GM19467 (cell line): ENCODE measurements at regions not wholly inside any gene's neighbourhood (a gene's known extent, or its start where the extent isn't known, plus 50 kb on each side); places are given as distances from the start of the nearest gene placed in this dataset.

ENCODE experiments used
- ATAC-seq: cut with Tn5 transposase; IDR thresholded peaks from one replicate; pipeline ENCODE4 v1.9.1; 2021; ENCODE audit warnings: mild to moderate bottlenecking, moderate library complexity; ENCODE audit not compliant: unreplicated experiment

DNA sequence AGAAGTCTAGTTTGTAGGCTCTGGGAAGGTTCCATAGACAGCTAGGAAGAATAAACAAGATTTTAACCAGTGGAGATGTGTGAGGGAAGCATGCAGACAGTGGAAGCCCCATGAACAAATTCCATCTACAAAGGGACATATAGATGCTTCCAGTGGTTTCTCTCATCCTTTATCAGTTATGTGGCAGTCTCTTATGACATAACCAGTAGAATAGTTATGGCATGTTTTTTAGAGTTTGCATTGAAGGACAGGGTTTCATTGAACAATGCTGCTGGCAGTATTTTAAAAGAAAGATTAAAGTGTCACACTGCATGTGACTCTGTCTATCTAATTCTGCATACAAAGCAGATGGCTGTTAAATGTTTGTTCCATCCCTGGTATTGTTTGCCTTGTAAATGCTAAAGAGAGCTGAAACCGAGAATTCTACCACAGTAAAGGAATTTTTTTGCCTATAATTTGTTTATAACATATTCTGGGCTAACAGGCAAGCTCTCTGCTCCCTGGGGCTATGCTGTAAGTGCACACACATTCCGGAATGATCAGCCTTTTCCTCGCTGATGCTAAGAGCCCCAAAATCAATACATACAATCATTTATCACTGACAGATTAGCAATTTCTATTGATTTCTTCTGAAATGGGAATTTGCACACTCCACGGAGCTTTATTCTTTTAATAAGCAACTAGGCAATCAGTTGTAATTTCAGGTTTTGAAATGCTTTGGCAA lies 76.8 kb upstream of the PELI1 start:
- ATAC-seq: no peak

DNA sequence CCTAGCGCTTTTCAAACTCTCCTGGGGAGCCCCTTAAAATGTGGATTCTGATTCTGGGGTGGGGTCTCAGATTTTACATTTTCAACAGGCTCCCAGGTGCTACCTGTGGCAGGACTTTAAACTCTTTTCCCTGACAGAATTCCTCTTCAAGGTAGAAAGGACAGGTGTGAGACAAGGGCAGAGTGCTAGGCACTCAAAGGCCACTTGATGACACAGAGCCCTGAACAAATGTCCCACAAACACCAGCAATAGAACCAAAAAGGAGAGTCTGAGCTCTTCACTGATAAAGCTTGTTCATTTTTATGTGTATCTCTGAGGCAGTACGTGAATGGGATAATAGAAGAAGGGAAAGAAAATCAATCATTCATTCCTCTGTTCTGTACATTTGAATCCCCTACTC lies 77.7 kb upstream of the PELI1 start:
- no peak for ATAC-seq

DNA sequence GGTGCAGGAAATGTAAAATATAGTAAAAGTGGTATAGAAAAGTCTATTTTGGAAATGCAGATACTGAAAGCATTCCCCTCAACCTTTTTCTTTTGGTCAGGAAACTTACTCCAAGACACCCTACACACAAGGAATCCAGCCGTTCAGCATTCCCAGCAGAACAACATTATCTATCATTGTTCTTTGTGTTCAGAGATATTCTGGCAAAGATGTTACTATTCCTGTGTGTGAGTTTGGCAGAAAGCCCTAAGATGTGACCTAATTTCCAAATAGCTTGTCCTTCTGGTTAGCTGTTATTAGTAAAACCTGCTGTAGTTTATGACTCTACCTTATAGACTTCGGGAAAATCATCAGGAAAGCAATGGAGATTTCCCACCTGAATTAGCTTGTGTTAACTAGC lies 78.1 kb upstream of the PELI1 start:
- no peak for ATAC-seq

DNA sequence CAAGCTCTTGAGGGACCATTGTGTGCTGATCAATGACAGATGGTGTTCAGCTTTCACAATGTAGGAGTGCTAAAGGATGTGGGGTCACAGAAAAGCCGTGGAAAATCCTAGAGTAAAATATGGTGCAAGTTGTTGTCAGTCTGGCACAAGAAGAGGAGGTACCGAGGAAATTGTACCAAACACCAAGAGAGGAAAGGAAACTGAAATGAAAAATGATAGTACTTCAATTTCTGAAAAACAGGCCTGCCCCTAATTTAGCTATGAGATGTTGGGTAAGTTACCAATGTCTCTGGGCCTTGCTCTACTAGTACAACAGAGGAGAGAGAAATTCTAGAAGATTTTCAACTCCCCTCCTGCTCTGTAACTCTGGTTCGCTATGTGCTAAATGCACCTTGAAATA lies 78.8 kb upstream of the PELI1 start:
- peak; percentile 51 for ATAC-seq

DNA sequence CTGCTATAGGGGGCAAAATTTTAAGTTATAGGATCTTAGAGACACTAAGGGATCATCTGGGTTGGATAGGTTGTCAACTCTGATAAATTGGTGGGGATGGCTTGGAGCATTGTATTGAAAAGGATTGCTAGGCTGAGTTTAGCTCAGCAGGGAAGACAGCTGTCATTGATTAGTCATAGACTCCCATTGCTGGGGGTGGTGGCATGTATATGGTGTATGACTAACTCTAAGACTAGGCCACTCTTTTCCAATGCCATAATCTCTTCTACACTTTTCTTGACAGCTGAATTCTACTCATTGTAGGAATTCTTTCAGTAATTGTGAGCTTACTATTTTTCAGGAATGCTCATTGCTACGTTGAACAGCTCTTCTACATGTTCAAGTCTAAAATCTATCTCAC lies 81.3 kb upstream of the PELI1 start:
- ATAC-seq: no peak

DNA sequence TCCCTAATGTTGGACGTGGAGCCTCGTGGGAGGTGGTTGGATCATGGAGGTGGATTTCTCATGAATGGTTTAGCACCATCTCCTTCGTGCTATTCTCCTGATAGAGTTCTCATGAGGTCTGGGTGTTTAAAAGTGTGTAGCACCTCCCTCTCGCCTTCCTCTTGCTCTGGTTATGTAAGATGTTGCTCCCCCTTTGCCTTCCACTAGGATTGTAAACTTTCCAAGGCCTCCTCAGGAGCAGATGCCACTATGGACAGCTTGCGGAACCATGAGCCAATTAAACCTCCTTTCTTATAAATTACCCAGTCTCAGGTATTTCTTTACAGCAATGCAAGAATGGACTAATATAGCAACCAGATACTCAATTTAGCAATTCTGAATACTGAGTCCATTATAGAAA lies 82.4 kb upstream of the PELI1 start:
- ATAC-seq: no peak

DNA sequence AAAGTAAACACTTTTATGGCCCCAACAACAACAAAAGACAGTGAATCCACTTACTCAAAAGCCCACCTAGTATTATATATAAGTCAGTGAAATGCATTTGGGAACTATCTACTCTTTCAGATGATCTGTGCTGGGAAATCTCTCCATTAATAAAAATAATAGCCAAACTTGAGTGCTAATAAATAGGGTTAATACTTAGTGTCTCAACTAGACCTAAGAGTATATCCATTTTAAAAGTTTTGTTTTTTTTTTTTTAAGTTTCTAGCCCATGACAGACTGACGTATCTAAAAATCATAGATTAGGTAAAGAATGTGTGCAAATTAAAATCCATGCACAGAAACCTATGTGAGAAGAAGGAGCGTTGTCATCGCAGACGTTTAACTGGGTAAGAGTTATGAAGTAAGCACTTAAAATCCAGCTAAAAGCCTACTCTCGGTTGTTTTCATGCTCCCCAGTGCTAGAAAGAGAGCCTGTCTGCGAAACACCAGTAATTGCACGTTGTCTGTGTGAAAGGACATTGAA lies 83.4 kb upstream of the PELI1 start:
- no peak for ATAC-seq

DNA sequence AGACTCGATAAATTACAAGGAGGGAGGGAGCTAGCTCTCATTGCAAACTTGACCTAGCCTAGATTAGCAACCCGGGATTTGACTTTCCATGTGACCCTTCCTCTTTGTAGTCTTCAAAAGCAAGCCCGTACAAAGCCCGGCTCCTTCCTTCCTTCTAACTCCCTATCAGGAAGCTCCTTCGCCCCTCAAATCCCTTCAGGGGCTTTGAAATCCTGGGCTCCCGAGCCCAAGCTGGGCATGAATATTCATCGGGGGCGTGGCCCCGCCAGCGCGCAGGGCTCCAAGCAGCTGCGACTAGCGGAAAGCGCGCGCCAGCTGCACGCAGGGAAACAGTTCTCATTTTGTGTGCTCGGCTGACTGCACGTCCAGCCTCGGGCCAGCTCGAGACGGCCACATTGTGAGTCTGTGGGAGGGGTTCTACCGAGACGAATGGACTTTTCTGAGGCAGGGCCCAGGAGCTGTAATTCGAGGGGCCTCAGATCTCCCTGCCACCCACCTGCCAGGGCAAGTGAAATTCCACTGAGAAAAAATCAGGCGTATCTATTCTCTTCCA lies 84.0 kb upstream of the PELI1 start:
- ATAC-seq: peak; percentile 90

DNA sequence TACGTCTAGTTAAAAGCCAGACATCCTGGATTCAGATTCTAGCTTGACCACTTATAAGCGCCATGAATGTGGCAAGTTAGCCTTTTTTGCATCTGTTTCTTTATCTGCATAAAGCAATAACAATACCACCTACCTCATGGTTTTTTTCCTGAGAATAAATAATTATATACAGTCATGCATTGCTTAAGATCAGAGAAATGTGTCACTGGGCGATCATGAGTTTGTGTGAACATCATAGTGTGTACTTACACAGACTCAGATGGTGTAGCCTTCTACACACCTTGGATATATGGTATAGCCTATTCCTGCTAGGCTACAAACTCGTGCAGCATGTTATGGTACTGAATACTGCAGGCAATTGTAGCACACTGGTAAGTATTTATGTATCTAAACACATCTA lies 84.7 kb upstream of the PELI1 start:
- no peak for ATAC-seq

DNA sequence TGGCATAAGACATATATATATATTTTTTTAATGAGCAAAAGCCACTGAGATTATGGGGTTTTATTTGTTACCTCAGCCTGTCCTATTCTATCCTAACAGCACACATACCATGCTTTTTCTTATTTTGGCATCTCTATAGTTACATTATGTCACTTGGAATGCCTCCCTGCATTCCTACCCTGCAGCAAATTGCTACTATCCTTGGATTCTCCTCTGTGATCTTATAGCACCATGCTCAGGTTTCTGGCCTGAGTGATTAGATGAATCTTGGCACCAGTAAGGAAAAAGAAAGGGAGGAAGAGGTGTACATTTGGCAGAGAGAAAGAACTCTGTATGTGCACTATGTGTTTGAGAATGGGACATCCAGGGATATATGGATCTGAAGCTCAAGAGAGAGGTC lies 86.3 kb upstream of the PELI1 start:
- ATAC-seq: no peak

DNA sequence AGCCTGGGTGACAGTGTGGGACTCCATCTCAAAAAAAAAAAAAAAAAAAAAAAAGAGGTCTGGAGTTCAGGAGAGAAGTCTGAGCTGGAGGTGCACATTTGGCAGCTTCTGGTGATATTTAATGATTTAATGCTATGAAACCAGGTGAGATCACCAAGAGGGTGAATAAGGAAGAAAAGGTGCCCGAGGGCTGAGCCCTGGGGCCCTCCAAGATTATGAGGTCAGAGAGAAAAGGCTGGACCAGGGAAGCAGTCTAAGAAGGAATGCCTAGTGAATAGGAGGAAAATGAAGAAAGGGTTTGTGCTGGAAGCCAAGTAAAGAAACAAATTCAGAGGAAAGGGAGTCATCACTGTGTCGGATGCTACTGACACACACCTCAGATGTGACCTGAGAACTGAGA lies 88.0 kb upstream of the PELI1 start:
- ATAC-seq: no peak

DNA sequence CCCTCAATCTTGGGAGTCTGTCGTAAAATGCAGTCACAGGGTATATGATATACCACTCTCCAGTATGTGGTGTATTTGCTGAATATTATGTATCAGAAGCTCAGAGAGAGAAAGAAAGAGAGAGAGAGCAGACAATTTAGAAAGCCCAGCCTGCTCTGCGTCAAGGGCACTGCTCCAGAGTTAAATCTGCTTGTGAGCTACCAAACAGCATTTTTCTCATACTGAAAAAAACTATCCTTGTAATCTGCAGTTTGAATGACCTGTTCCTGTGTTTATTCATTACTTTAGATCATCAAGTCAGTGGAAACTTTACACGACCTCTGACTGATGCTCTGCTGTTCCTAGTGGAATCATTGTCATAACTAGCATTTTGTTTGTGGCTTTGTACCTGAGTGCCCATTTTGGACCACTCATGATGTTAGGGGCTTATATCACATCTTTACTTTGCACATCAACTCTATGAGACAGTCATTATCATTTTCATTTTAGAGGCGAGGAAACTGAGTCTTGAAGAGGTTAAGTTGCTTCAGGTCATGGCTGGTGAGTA lies 89.2 kb upstream of the PELI1 start:
- no peak for ATAC-seq

DNA sequence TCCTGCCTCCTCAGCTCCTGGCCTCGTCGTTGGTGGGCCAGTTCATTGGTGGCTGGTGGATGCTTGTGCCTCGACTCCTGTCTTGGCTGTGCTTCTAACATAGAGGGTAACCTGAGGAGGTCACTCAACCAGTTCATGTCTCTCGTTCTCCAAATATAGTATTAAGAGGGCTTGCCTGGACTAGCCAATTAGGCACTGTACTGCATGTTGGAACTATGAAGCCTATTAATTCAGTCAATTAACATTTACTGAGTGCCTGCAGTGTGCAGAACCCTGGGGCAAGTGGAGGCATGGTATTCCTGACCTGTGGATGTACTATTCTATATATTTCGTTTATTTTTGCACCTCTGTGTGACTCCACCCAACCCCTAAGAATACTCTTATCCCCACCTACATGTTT lies 89.9 kb upstream of the PELI1 start:
- no peak for ATAC-seq

DNA sequence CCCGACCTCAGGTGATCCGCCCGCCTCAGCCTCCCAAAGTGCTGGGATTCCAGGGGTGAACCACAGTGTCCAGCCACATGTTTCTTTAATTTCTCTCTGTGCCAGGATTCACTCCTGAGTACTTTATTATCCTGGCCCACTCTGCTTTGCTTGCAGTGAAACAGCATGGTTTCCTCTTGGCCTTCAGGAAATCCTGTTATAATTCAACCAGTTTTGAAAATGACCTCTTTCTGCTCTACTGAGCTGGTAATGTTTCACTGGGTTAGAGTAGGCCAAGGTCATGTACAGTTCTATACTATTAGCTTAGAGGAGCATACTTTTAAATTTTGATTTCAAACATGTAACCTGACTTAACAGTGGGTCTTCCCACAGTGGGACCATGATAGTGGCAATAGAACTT lies 90.6 kb upstream of the PELI1 start:
- ATAC-seq: peak; percentile 77

DNA sequence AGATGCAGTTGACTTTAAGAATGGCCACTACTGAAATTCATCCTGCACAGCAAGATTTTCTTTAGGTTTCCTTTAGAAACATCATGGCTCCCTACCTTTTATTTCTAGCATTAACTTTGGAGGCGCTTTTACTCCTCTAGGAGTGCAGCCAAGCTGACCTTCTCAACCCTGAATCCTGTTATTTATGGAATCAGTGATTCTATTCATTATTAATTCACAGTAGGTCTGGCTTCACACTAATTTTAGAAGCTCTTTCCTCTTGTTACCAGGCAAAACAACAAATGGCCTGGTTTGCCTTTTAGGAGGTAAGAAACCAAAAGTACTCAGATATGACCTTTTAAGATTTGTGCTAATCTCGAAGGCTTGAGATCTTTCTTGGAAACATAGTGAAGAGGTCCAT lies 93.0 kb upstream of the PELI1 start:
- no peak for ATAC-seq

DNA sequence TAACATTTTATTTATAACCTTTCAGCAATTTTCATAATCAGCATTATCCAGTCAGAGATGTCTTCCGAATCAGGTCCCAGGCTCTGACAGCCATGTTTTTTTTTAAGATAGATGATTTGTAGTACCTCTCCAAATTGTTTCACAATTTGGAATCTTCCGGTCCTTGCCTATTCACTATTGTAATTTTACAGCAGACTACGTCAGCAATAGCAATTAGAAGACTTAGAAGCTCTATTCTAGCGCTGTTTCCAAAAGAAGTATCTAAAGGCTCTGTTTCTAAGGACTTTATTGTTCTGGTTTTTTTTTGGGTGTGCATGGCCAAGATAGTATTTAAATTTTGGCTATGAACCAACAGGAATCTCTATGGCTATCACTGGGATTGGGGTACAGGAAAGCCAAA lies 94.6 kb upstream of the PELI1 start:
- ATAC-seq: no peak

DNA sequence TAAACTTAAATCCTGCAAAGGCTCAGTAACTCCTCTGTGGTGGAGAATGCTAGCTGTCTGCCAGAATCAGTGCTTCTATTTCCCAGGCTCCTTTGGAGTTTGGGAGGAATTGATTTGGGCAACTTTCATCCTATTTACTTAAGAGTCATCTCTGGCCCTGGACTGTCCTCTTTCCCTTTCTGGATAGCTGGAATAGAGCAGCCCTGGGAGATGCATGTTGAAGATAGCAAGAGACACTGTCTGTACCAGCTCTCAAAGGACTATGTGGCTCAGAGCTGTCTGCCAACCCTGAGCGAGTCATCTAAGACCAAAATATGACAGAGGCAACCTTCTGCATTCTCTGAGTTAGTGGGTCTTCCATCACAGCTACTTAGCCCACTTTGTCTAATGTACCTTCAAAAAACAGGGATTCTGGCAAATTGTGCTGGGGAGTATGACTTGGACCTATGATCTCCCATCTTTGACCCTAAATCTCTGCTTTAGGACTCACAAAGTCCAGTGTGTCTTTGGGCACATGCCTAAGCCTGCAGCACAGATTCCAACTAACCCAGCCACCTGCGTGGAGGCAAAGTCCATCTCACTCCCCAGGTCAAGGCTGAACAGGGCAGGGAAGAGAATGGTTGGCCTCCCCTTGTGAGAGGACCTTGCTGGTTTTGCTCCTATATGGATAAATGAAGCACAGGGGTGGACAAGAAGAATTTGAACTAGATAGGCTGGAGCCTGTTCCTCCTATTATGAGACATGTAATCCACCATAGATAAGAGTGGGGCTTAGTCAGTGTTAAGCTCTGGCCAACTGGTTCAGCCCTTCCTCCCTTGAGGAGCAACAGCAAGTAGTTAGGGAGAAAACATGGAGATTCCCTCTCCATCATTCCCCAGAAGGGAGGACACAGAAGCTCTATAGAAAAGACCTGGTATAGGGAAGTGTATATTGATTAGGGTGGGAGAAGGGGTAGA lies 99.1 kb upstream of the PELI1 start:
- no peak for ATAC-seq

DNA sequence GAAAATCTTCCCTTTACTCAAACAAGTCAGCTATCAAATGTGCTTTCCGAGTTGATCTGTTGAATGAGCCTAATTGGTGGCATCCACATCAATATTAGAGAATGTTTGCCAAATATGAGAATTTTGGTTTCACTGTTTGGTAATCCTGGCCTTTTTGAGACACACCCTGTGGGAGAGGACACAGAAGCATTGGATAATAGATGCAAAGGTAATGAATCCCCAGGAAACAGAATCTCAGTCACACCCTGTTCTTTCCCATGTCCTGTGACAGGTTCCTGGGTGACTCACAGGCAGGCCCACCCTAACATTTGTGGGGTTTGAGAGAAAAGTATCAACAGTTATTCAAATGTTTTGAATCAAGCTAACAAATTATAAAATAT lies 99.8 kb upstream of the PELI1 start:
- ATAC-seq: no peak

DNA sequence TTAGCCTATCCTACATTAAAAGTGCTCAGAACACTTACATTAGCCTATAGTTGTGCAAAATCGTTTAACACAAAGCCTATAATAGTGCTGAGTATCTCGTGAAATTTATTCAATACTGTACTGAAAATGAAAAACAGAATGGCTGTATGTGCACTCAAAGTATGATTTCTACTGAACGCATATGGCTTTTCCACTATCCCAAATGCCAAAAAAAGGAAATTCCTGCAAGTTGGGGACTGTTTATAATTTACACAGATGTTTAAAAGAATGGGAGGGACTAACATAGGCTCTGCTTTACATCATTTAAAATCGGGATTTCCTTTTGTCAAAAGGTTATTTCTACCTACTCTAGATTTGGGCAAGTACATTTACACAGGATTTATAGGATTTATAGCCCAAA lies 101.4 kb upstream of the PELI1 start:
- no peak for ATAC-seq

DNA sequence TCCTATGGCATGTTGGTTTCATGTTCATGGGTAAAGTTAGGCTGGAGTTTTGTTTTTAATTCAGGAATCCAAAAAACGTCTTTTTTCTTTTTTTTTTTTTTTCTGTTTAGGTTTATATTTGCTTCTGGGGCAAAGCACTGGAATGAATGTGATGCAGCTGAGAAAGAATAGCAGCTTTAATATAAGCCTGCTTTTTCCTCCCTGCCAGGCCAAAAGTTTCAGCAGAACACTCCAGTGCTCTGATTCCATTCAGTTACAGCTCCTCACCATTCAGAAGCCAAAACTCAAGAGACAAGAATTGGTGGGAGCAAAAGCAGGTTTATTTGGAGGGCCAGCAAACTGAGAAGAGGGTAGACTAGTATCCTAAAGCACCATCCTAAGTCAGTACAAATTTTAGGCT lies 102.7 kb upstream of the PELI1 start:
- ATAC-seq: no peak

DNA sequence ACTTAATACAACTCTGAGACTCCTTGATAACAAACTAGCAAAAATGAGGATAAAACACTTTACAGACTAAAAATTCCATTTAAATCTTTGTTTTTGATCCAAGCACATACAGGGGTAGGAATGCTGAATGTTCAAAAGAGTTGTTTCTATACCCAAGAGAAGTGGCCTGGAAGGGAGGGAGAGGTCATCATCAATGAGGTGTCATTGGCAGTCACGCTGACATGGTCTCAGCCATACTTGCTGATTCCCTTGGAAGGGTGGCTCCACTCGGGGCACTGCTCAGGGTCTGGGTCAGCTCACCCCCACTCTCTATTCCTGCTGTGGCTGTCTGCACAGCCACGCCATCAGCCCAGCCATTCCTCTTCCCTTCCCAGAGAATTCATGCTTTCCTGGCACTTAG lies 105.2 kb upstream of the PELI1 start:
- no peak for ATAC-seq

DNA sequence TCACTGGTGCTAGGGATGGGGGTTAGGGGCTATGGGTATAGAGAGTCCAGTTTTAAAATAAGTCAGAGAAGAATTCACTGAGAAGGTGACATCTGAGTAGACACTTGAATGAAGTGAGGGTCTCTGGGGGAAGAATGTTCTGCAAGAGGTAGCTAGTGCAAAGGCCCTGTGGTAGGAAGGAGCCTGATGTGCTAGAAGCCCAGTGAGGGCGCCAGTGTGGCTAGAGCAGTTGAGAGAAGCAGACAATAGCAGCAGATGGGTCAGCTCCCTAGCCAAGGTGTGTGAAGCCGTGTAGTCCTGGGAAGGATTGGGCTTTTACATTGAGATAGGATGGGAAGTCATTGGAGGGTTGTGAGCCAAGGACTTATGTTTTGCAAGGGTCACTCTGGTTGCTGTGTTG lies 105.8 kb upstream of the PELI1 start:
- ATAC-seq: no peak
